K562 (cell line): ENCODE measurements at regions not wholly inside any gene's neighbourhood (a gene's known extent, or its start where the extent isn't known, plus 50 kb on each side); places are given as distances from the start of the nearest gene placed in this dataset.

Experiments used
- ATAC-seq: fragments of 200-7000 bp; cut with Tn5 transposase; 3 replicates; pipeline ENCODE4 v1.9.1; 2020; ENCODE audit warnings: moderate library complexity
- BruUV-seq: library from RNA; stranded (reverse); fragments of 400-500 nt; replicated peaks from 2 replicates; lab custom pipeline; 2021; lab: Mats Ljungman, UMichigan
- CTCF ChIA-PET: fragments of 300-600 bp; formaldehyde crosslinking; extraction: SDS; loops from one replicate; lab custom pipeline; 2021; ENCODE audit warnings: low intra/inter-chr PET ratio; lab: Yijun Ruan, JAX
- POLR2A ChIA-PET: fragments of 300-600, 350-650 bp; sonication (Branson Sonifier 250); formaldehyde crosslinking; extraction: SDS; loops from one replicate; lab custom pipeline; 2021; ENCODE audit warnings: antibody characterized with exemption, inconsistent platforms; lab: Yijun Ruan, JAX
- DNase-seq, 4 experiments: peaks; one replicate each; pipeline versions ENCODE4 v3.0.0 to v3.0.0-alpha.2; 2011 to 2018; ENCODE audit warnings: low spot score in 3 of 4, mixed read lengths in 3 of 4; ENCODE audit errors: extremely low read depth in 1 of 4
- FAIRE-seq: peaks from 2 replicates; lab custom pipeline; 2011; peaks lifted over from hg19 to GRCh38; lab: Jason Lieb, UNC
- H2AFZ ChIP-seq: 2 replicates; pipeline ENCODE4 v1.6.0; 2011; ENCODE audit warnings: low read depth, low read length, control low read depth, inconsistent platforms
- H3K27ac ChIP-seq: fragments of 200-600 bp; 3 replicates; pipeline ENCODE4 v1.8.0; 2011; ENCODE audit warnings: low read depth, mild to moderate bottlenecking, control low read depth, inconsistent platforms, low read length, moderate library complexity, mixed read lengths; ENCODE audit errors: extremely low read depth
- H3K27me3 ChIP-seq, 2 experiments: fragments of 300-600 bp in 1 of 2; 2 replicates in 1 of 2; 3 replicates in 1 of 2; pipeline versions ENCODE4 v1.6.0 to v1.8.0; 2011; ENCODE audit warnings: inconsistent platforms in 2 of 2, low read length in 2 of 2, mild to moderate bottlenecking in 1 of 2, mixed read lengths in 1 of 2, moderate library complexity in 1 of 2; ENCODE audit not compliant: control insufficient read depth in 2 of 2, insufficient read depth in 2 of 2
- H3K36me3 ChIP-seq: fragments of 300-600 bp; 3 replicates; pipeline ENCODE4 v1.8.0; 2011; ENCODE audit warnings: mild to moderate bottlenecking, low read length, inconsistent platforms; ENCODE audit not compliant: control insufficient read depth, insufficient read depth
- H3K4me1 ChIP-seq, 2 experiments: fragments of 200-600 bp in 1 of 2; replicated peaks in 1 of 2; 2 replicates in 1 of 2; 3 replicates in 1 of 2; pipeline versions ENCODE4 v1.5.1 to v1.8.0; 2011; ENCODE audit warnings: inconsistent platforms in 2 of 2, low read length in 2 of 2, mild to moderate bottlenecking in 1 of 2, mixed read lengths in 1 of 2, moderate library complexity in 1 of 2; ENCODE audit not compliant: control insufficient read depth in 2 of 2, insufficient read depth in 2 of 2
- H3K4me2 ChIP-seq: 2 replicates; pipeline ENCODE4 v1.6.1; 2011; ENCODE audit warnings: low read length, control low read depth, inconsistent platforms, mixed read lengths; ENCODE audit not compliant: insufficient read depth
- H3K4me3 ChIP-seq: fragments of 200-600 bp; sonication (generic), shearing (Covaris generic); 2 replicates; pipeline ENCODE4 v1.5.1; 2016; ENCODE audit warnings: control low read depth, inconsistent platforms
- H3K79me2 ChIP-seq: fragments of 200-600 bp; 3 replicates; pipeline ENCODE4 v1.8.0; 2011; ENCODE audit warnings: low read length, inconsistent platforms; ENCODE audit not compliant: control insufficient read depth, insufficient read depth
- H3K9ac ChIP-seq, 2 experiments: 2 replicates each; pipeline versions ENCODE4 v1.6.0 to v1.6.1; 2011; ENCODE audit warnings: low read depth in 2 of 2, low read length in 2 of 2, control low read depth in 1 of 2, inconsistent platforms in 1 of 2, mild to moderate bottlenecking in 1 of 2, mixed read lengths in 1 of 2; ENCODE audit not compliant: insufficient read depth in 1 of 2
- H3K9me1 ChIP-seq: one replicate; pipeline ENCODE4 v1.6.0; 2011; ENCODE audit warnings: inconsistent platforms, mild to moderate bottlenecking, low read length, moderate library complexity; ENCODE audit not compliant: control insufficient read depth, insufficient read depth
- H3K9me3 ChIP-seq: replicated peaks from 2 replicates; pipeline ENCODE4 v1.5.1; 2011; ENCODE audit warnings: low read depth, low read length, inconsistent platforms; ENCODE audit not compliant: control insufficient read depth, insufficient read depth
- H4K20me1 ChIP-seq: replicated peaks from 2 replicates; pipeline ENCODE4 v1.6.1; 2011; ENCODE audit warnings: low read length, inconsistent platforms, mixed read lengths; ENCODE audit not compliant: control insufficient read depth, insufficient read depth
- CBFA2T3 ChIP-seq: fragments of 450-650 bp; IDR thresholded peaks from 2 replicates; pipeline ENCODE4 v1.6.1; 2017
- ELF2 ChIP-seq: fragments of 250-450 bp; sonication (Bioruptor Pico); IDR thresholded peaks from 2 replicates; pipeline ENCODE4 v1.5.0; 2021; ENCODE audit warnings: mild to moderate bottlenecking
- GABPA ChIP-seq: fragments of 200-800 bp; sonication (Bioruptor generic); conservative IDR thresholded peaks from 2 replicates; pipeline ENCODE4 v1.6.1; 2016; ENCODE audit warnings: low read depth, missing genetic modification characterization, missing compliant biosample characterization
- MED1 ChIP-seq: sonication (generic); formaldehyde crosslinking; IDR thresholded peaks from 2 replicates; pipeline ENCODE4 v1.8.1; 2023; ENCODE audit warnings: missing genetic modification reagents, borderline replicate concordance
- NFIX ChIP-seq: fragments of 250-450 bp; sonication (Bioruptor Pico); IDR thresholded peaks from 2 replicates; pipeline ENCODE4 v1.4.0; 2020; ENCODE audit warnings: low read depth, mild to moderate bottlenecking, moderate library complexity
- RERE ChIP-seq: sonication (generic); formaldehyde crosslinking; IDR thresholded peaks from 2 replicates; pipeline ENCODE4 v1.8.0; 2023; ENCODE audit warnings: missing genetic modification reagents, mild to moderate bottlenecking, borderline replicate concordance
- SLC30A9 ChIP-seq: fragments of 250-450 bp; sonication (Bioruptor Pico); IDR thresholded peaks from 2 replicates; pipeline ENCODE4 v1.8.0; 2022; ENCODE audit warnings: mild to moderate bottlenecking, moderate library complexity
- SMARCE1 ChIP-seq: fragments of 450-650 bp; IDR thresholded peaks from 2 replicates; pipeline ENCODE4 v1.7.1; 2016; ENCODE audit warnings: mild to moderate bottlenecking
- WGBS: fragments of 100-300 bp; shearing (Covaris generic); methylation state at CpG from one replicate; pipeline ENCODE4 v1.1.6; 2016; ENCODE audit warnings: low coverage, mixed read lengths; ENCODE audit not compliant: insufficient coverage; ENCODE audit errors: missing lambda C conversion rate; 5-methylcytosine and 5-hydroxymethylcytosine counted together
- in situ Hi-C: fragments of 300-500 bp; cut with MboI; formaldehyde crosslinking; loops from 4 replicates; pipeline ENCODE4 v1.15.0; 2018; ENCODE audit warnings: inconsistent platforms, mixed read lengths
- intact Hi-C: fragments of 100-400 bp; cut with micrococcal nuclease; formaldehyde crosslinking; loops from 2 replicates; pipeline ENCODE4 v1.14.2; 2022

GRCh38 chr1:60833173-60833572 is 249.2 kb upstream of the NFIA start:
- H3K36me3 ChIP-seq, result no peaks in the 10 kb centered on the region
- H3K9me1 ChIP-seq, result no peaks in the 10 kb centered on the region
- ATAC-seq, result peak; percentile 43; the same call in 1 of the 3 replicates
- CTCF ChIA-PET, result no interaction called here
- H3K4me2 ChIP-seq, result no peak overlapping the region; the same call in 1 of the 2 replicates
- TF ChIP-seq SMARCE1 (no peak), ELF2 (CRISPR knock-in tag) (no peak), CBFA2T3 (0 out of 2 replicates have a peak, but pooled peaks have one; percentile 17), MED1 (CRISPR knock-in tag) (no peak), SLC30A9 (CRISPR knock-in tag) (no peak), RERE (CRISPR knock-in tag) (no peak), GABPA (peak; percentile 57), NFIX (CRISPR knock-in tag) (no peak)
- H3K27me3 ChIP-seq, result peaks cover 4 to 5% of the 10 kb centered on the region in 2 experiments; a peak in 2 of 5 replicates
- DNase-seq, result peak in 2 of 4 experiments; percentile 10 to 37
- H3K9me3 ChIP-seq, result no peaks in the 10 kb centered on the region
- H3K27ac ChIP-seq, result no peak overlapping the region
- no peak overlapping the region for H2AFZ ChIP-seq
- peaks cover 0 to 2% of the 10 kb centered on the region in 2 experiments; a peak in 1 of 5 replicates for H3K4me1 ChIP-seq
- H3K4me3 ChIP-seq, result no peak overlapping the region
- POLR2A ChIA-PET, result no interaction called here
- WGBS, result 0% methylated on average over 3 of the region's 3 CpGs
- in situ Hi-C loops, result no loop called here
- intact Hi-C loops, result no loop called here
- no peak for FAIRE-seq
- H3K9ac ChIP-seq, result no peak overlapping the region
- no TSS peak for BruUV-seq
- H3K79me2 ChIP-seq, result no peaks in the 10 kb centered on the region
- no peaks in the 10 kb centered on the region for H4K20me1 ChIP-seq
